Liver (tissue), 8 donors: ENCODE measurements at regions not wholly inside any gene's neighbourhood (a gene's known extent, or its start where the extent isn't known, plus 50 kb on each side); places are given as distances from the start of the nearest gene placed in this dataset.

ENCODE experiments used
- DNase-seq: peaks from one replicate; pipeline ENCODE4 v3.0.0-alpha.2; 2017; ENCODE audit warnings: low spot score
- H3K27ac ChIP-seq, 2 donors: one replicate each; pipeline ENCODE4 v1.7.0; 2013; ENCODE audit warnings: inconsistent platforms in 2 of 2, low read length in 2 of 2, control low read depth in 1 of 2, low read depth in 1 of 2, mild to moderate bottlenecking in 1 of 2
- H3K27me3 ChIP-seq, 4 donors: one replicate each; pipeline versions ENCODE4 v1.6.1 to v1.7.0; 2013; ENCODE audit warnings: low read length in 3 of 4, inconsistent platforms in 1 of 4, mild to moderate bottlenecking in 1 of 4, moderate library complexity in 1 of 4; ENCODE audit not compliant: control insufficient read depth in 4 of 4, insufficient read depth in 4 of 4
- H3K36me3 ChIP-seq, 4 donors: one replicate each; pipeline versions ENCODE4 v1.6.1 to v1.7.0; 2013; ENCODE audit warnings: low read length in 3 of 4, mild to moderate bottlenecking in 3 of 4, low read depth in 1 of 4, moderate library complexity in 1 of 4; ENCODE audit not compliant: control insufficient read depth in 4 of 4, insufficient read depth in 3 of 4
- H3K4me1 ChIP-seq, 4 donors: one replicate each; pipeline versions ENCODE4 v1.6.1 to v1.7.0; 2013; ENCODE audit warnings: low read length in 3 of 4, mild to moderate bottlenecking in 3 of 4, moderate library complexity in 1 of 4; ENCODE audit not compliant: control insufficient read depth in 4 of 4, insufficient read depth in 4 of 4
- H3K4me3 ChIP-seq, 3 donors: one replicate each; pipeline versions ENCODE4 v1.6.1 to v1.7.0; 2013; ENCODE audit warnings: low read length in 3 of 3, control low read depth in 1 of 3, low read depth in 1 of 3, mild to moderate bottlenecking in 1 of 3
- H3K9ac ChIP-seq, 2 donors: one replicate each; pipeline ENCODE4 v1.7.0; 2013; ENCODE audit warnings: low read length in 2 of 2, mild to moderate bottlenecking in 2 of 2, moderate library complexity in 2 of 2, control low read depth in 1 of 2, low read depth in 1 of 2
- H3K9me3 ChIP-seq, 4 donors: one replicate each; pipeline versions ENCODE4 v1.6.1 to v1.7.0; 2013; ENCODE audit warnings: low read length in 3 of 4; ENCODE audit not compliant: control insufficient read depth in 4 of 4
- EGR1 ChIP-seq, 2 donors: IDR thresholded peaks; 2 replicates each; pipeline ENCODE4 v1.6.1; 2016 to 2018; ENCODE audit warnings: antibody characterized with exemption in 2 of 2, low read depth in 2 of 2
- FOXA1 ChIP-seq: IDR thresholded peaks from 2 replicates; pipeline ENCODE4 v1.6.1; 2016; ENCODE audit warnings: antibody characterized with exemption
- FOXA2 ChIP-seq: IDR thresholded peaks from 2 replicates; pipeline ENCODE4 v1.6.1; 2016; ENCODE audit warnings: antibody characterized with exemption
- GABPA ChIP-seq, 2 donors: IDR thresholded peaks in 1 of 2; conservative IDR thresholded peaks in 1 of 2; 2 replicates each; pipeline ENCODE4 v1.6.1; 2016; ENCODE audit warnings: antibody characterized with exemption in 2 of 2, mild to moderate bottlenecking in 1 of 2, moderate library complexity in 1 of 2
- HNF4A ChIP-seq, 2 donors: conservative IDR thresholded peaks; 2 replicates each; pipeline ENCODE4 v1.6.1; 2016; ENCODE audit warnings: antibody characterized with exemption in 2 of 2, mild to moderate bottlenecking in 2 of 2
- HNF4G ChIP-seq: IDR thresholded peaks from 2 replicates; pipeline ENCODE4 v1.6.1; 2016; ENCODE audit warnings: antibody characterized with exemption
- JUND ChIP-seq, 2 donors: IDR thresholded peaks; 2 replicates each; pipeline ENCODE4 v1.6.1; 2016; ENCODE audit warnings: antibody characterized with exemption in 2 of 2
- NR2F2 ChIP-seq: IDR thresholded peaks from 2 replicates; pipeline ENCODE4 v1.6.1; 2016; ENCODE audit warnings: antibody characterized with exemption
- RAD21 ChIP-seq, 2 donors: IDR thresholded peaks; 2 replicates each; pipeline ENCODE4 v1.6.1; 2016; ENCODE audit warnings: antibody characterized with exemption in 2 of 2, mild to moderate bottlenecking in 2 of 2
- RXRA ChIP-seq, 2 donors: IDR thresholded peaks; 2 replicates each; pipeline ENCODE4 v1.6.1; 2017 to 2018; ENCODE audit warnings: antibody characterized with exemption in 2 of 2, mild to moderate bottlenecking in 1 of 2
- SP1 ChIP-seq: IDR thresholded peaks from 2 replicates; pipeline ENCODE4 v1.6.1; 2018; ENCODE audit warnings: antibody characterized with exemption, mild to moderate bottlenecking
- TAF1 ChIP-seq: conservative IDR thresholded peaks from 2 replicates; pipeline ENCODE4 v1.6.1; 2016; ENCODE audit warnings: antibody characterized with exemption, mild to moderate bottlenecking
- YY1 ChIP-seq: IDR thresholded peaks from 2 replicates; pipeline ENCODE4 v1.6.1; 2016; ENCODE audit warnings: antibody characterized with exemption, mild to moderate bottlenecking
- WGBS: extraction: QIAGEN DNeasy Blood & Tissue Kit; methylation state at CpG from one replicate; pipeline ENCODE4 v1.1.7; 2013; 5-methylcytosine and 5-hydroxymethylcytosine counted together
- TF ChIP-seq, protein P1 (sequence below): IDR thresholded peaks from 2 replicates; pipeline ENCODE4 v1.6.1; 2016; ENCODE audit warnings: antibody characterized with exemption, mild to moderate bottlenecking
- TF ChIP-seq, protein P2 (sequence below): IDR thresholded peaks from 2 replicates; pipeline ENCODE4 v1.6.1; 2016; ENCODE audit warnings: antibody characterized with exemption
- TF ChIP-seq, protein P3 (sequence below): fragments of 150-350 bp; IDR thresholded peaks from 2 replicates; pipeline ENCODE4 v1.5.1; 2017; ENCODE audit warnings: improper control_type of control experiment, low read depth, low read length; ENCODE audit not compliant: missing input control
- TF ChIP-seq, protein P4 (sequence below): IDR thresholded peaks from 2 replicates; pipeline ENCODE4 v1.6.1; 2016; ENCODE audit warnings: antibody characterized with exemption
- donor health status: healthy.
- donor health status: healthy.
- donor health status: healthy.
- donor health status: healthy.
- donor health status: healthy.

DNA sequence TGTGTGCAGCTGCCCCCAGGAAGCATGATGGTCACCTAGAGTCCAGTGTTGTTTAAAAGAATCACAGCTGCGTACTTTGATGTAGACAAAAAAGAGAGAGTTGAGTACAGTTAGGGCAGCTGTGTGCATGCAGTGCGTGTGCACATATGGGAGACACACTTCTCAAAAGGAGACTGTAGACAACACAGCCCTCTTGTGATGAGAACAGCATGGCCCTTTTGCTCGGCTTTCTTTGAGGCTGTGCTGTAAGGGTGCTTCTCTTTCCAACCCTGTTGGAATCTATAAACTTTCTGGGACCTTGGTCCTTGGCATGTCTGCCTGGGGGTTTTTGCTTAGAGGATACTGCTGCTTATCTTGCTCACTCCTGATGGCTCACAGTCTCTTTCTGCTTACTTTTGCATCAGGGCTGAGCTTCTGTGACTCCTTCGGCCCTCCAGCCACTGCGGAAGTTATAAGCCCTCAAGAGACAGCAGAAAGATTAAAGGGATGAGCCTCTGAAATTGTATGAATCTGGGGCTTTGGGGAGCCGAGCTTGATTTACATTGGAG, 102.9 kb downstream of the DYRK2 start (continued):
- TF ChIP-seq, protein P1, sequence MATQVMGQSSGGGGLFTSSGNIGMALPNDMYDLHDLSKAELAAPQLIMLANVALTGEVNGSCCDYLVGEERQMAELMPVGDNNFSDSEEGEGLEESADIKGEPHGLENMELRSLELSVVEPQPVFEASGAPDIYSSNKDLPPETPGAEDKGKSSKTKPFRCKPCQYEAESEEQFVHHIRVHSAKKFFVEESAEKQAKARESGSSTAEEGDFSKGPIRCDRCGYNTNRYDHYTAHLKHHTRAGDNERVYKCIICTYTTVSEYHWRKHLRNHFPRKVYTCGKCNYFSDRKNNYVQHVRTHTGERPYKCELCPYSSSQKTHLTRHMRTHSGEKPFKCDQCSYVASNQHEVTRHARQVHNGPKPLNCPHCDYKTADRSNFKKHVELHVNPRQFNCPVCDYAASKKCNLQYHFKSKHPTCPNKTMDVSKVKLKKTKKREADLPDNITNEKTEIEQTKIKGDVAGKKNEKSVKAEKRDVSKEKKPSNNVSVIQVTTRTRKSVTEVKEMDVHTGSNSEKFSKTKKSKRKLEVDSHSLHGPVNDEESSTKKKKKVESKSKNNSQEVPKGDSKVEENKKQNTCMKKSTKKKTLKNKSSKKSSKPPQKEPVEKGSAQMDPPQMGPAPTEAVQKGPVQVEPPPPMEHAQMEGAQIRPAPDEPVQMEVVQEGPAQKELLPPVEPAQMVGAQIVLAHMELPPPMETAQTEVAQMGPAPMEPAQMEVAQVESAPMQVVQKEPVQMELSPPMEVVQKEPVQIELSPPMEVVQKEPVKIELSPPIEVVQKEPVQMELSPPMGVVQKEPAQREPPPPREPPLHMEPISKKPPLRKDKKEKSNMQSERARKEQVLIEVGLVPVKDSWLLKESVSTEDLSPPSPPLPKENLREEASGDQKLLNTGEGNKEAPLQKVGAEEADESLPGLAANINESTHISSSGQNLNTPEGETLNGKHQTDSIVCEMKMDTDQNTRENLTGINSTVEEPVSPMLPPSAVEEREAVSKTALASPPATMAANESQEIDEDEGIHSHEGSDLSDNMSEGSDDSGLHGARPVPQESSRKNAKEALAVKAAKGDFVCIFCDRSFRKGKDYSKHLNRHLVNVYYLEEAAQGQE: no peak

DNA sequence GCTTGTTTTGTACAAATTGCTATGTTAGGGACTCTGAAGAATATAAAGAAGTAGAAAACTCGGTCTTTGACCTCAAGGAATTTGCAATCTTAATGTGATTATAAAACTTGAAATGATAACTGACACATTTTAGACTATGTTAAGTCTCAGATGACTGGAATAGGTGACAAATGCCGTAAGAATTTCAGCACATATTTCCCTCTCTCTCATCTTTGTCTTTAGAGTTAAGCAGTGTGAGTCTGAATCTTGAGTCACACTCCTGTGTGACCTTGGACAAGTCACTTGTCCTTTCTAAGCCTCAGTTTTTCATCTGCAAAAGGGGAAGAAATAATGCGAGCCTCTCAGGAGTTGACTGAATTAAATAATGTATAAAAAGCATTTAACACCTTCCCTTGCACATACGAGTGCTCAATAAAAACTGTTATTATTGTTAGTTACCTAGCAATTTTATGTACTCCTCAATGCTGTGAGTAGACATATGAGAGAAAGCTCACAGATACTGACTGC, 103.7 kb downstream of the DYRK2 start:
- H3K36me3 ChIP-seq: no peaks in the 10 kb centered on the region
- H3K4me3 ChIP-seq: no peak overlapping the region
- H3K9me3 ChIP-seq: no peaks in the 10 kb centered on the region
- no peak overlapping the region for H3K9ac ChIP-seq
- H3K4me1 ChIP-seq: peaks cover 0 to 23% (median 13%) of the 10 kb centered on the region in 4 donors
- 90% methylated on average over 4 of the region's 4 CpGs for WGBS
- TF ChIP-seq GABPA (IDR thresholded peaks at IDR 0.05 in 1 of 2, conservative IDR thresholded peaks at IDR 0.05 in 1 of 2) (no peak), JUND (IDR thresholded peaks at IDR 0.05) (no peak), YY1 (no peak)
- no peak overlapping the region for H3K27ac ChIP-seq
- no peak for DNase-seq
- no peaks in the 10 kb centered on the region for H3K27me3 ChIP-seq

DNA sequence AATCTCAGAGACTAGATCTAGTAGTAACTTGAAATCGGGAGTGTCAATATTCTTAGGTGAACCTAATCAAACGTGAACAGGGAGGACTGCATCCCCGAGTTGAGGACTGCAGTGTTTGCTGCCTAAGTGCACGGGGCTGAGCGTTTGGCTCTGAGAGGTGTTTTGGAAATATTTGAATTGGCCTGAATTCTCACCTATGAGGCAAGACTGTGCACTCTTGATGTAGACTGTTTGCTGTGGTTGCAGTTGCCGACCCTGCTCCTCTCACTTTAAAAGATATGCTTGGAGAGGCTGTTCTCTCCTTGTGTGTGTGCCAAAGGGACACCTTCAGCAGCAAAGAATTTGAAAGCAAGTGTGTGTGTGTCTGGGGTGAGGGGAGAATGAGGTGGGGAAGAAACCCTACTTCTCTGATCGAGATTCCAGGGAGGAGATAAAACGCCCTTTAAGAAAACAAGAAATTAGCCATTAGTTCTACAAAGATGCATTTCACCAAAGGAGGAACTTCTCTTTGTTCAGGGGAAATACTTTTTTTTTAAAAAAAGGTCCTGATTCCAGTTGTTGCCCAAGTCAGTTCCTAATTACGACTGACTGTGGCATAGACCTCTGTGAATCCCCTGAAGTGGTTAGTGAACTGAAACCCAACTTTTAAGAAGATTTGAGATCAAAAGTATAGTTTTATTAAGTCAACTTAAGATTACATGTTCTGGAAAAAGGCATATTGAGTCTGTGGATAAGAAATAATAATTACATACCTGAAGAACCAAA, 106.6 kb downstream of the DYRK2 start:
- Histone ChIP-seq H3K9ac (no peak overlapping the region), H3K27ac (no peak overlapping the region), H3K27me3 (no peaks in the 10 kb centered on the region), H3K36me3 (no peaks in the 10 kb centered on the region), H3K4me1 (peaks cover 0 to 7% (median 4%) of the 10 kb centered on the region in 4 donors), H3K4me3 (no peak overlapping the region), H3K9me3 (no peaks in the 10 kb centered on the region)
- WGBS: 36% methylated on average over 9 of the region's 9 CpGs
- DNase-seq: no peak
- TF ChIP-seq EGR1 (IDR thresholded peaks at IDR 0.05; ENCODE audit: low read depth in 2 of 2) (peak in 1 of 2 donors; percentile 55), JUND (IDR thresholded peaks at IDR 0.05) (peak in 1 of 2 donors; percentile 45), HNF4G (no peak), TAF1 (no peak), RXRA (IDR thresholded peaks at IDR 0.05) (peak; percentile 24 to 72), RAD21 (IDR thresholded peaks at IDR 0.05) (peak; percentile 39 to 48), HNF4A (conservative IDR thresholded peaks at IDR 0.05) (peak; percentile 39 to 70), FOXA1 (no peak), YY1 (peak; percentile 51), FOXA2 (peak; percentile 26), GABPA (IDR thresholded peaks at IDR 0.05 in 1 of 2, conservative IDR thresholded peaks at IDR 0.05 in 1 of 2) (no peak), NR2F2 (no peak), SP1 (peak; percentile 20)
- TF ChIP-seq, protein P2, sequence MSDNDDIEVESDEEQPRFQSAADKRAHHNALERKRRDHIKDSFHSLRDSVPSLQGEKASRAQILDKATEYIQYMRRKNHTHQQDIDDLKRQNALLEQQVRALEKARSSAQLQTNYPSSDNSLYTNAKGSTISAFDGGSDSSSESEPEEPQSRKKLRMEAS: peak; percentile 42
- TF ChIP-seq, protein P3, sequence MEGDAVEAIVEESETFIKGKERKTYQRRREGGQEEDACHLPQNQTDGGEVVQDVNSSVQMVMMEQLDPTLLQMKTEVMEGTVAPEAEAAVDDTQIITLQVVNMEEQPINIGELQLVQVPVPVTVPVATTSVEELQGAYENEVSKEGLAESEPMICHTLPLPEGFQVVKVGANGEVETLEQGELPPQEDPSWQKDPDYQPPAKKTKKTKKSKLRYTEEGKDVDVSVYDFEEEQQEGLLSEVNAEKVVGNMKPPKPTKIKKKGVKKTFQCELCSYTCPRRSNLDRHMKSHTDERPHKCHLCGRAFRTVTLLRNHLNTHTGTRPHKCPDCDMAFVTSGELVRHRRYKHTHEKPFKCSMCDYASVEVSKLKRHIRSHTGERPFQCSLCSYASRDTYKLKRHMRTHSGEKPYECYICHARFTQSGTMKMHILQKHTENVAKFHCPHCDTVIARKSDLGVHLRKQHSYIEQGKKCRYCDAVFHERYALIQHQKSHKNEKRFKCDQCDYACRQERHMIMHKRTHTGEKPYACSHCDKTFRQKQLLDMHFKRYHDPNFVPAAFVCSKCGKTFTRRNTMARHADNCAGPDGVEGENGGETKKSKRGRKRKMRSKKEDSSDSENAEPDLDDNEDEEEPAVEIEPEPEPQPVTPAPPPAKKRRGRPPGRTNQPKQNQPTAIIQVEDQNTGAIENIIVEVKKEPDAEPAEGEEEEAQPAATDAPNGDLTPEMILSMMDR: no peak
- TF ChIP-seq, protein P4, sequence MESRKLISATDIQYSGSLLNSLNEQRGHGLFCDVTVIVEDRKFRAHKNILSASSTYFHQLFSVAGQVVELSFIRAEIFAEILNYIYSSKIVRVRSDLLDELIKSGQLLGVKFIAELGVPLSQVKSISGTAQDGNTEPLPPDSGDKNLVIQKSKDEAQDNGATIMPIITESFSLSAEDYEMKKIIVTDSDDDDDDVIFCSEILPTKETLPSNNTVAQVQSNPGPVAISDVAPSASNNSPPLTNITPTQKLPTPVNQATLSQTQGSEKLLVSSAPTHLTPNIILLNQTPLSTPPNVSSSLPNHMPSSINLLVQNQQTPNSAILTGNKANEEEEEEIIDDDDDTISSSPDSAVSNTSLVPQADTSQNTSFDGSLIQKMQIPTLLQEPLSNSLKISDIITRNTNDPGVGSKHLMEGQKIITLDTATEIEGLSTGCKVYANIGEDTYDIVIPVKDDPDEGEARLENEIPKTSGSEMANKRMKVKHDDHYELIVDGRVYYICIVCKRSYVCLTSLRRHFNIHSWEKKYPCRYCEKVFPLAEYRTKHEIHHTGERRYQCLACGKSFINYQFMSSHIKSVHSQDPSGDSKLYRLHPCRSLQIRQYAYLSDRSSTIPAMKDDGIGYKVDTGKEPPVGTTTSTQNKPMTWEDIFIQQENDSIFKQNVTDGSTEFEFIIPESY: no peak
- TF ChIP-seq, protein P1: peak; percentile 32
